ENCODE measurements at regions not wholly inside any gene's neighbourhood (a gene's known extent, or its start where the extent isn't known, plus 50 kb on each side); places are given as distances from the start of the nearest gene placed in this dataset.

- ChIA-PET POLR2A (no interaction called here), RAD21 (ENCODE audit: low non-redundant PET in 1 of 2, low total read pairs in 2 of 2, uncharacterized antibody in 2 of 2, unreplicated experiment in 2 of 2) (no interaction called here), CTCF (no interaction called here)
- Histone ChIP-seq H3K27me3 (ENCODE audit: insufficient read depth, low read length) (no peaks in the 10 kb centered on the region), H3K79me2 (ENCODE audit: insufficient read depth, low read length) (no peaks in the 10 kb centered on the region), H3K9ac (ENCODE audit: low read length) (no peak overlapping the region), H3K36me3 (ENCODE audit: control insufficient read depth in 1 of 2, insufficient read depth in 2 of 2, low read length in 2 of 2) (no peaks in the 10 kb centered on the region), H2AFZ (ENCODE audit: low read depth, low read length, poor library complexity, severe bottlenecking) (no peak overlapping the region), H3K27ac (ENCODE audit: low read depth, low read length) (no peak overlapping the region), H4K20me1 (ENCODE audit: insufficient read depth) (no peaks in the 10 kb centered on the region), H3K4me1 (ENCODE audit: control insufficient read depth in 1 of 2, insufficient read depth in 2 of 2, low read length in 2 of 2) (peaks cover 0 to 3% of the 10 kb centered on the region in 2 experiments; a peak in 1 of 4 replicates), H3K4me2 (ENCODE audit: low read length) (no peak overlapping the region), H3K9me3 (ENCODE audit: control insufficient read depth in 1 of 2, insufficient read depth in 1 of 2, low read depth in 1 of 2, low read length in 2 of 2) (no peaks in the 10 kb centered on the region), H3K9me2 (ENCODE audit: insufficient read depth) (no peaks in the 10 kb centered on the region), H3K4me3 (replicated peaks in 1 of 2; ENCODE audit: low read depth in 1 of 2, low read length in 2 of 2) (no peak overlapping the region)
- DNase-seq (ENCODE audit: low read depth, low spot score) (no peak), ATAC-seq (no peak)
- TF ChIP-seq RAD21 (IDR thresholded peaks at IDR 0.05; ENCODE audit: low read depth) (peak; percentile 6; the same call in 1 of the 2 replicates), ZFX (IDR thresholded peaks at IDR 0.05) (no peak), POLR2A (IDR thresholded peaks at IDR 0.05; ENCODE audit: borderline replicate concordance, extremely low read depth, insufficient read depth, insufficient read length) (no peak), POLR2AphosphoS5 (IDR thresholded peaks at IDR 0.05; ENCODE audit: low read depth, low read length) (no peak)
- BruUV-seq (replicated peaks), result no TSS peak
- intact Hi-C loops (cut with micrococcal nuclease), result no loop called here
Measured at GRCh38 chr6:48490658-48491057, 379.7 kb upstream of the PTCHD4 start.

- POLR2A ChIA-PET, result no interaction called here
- CTCF ChIA-PET, result no interaction called here
- intact Hi-C loops (cut with micrococcal nuclease), result no loop called here
Measured at GRCh38 chr6:48486876-48487275, 375.9 kb upstream of the PTCHD4 start.

More at GRCh38 chr6:48486876-48487275, 375.9 kb upstream of the PTCHD4 start:
- no peaks in the 10 kb centered on the region for H3K36me3 ChIP-seq (ENCODE audit: control insufficient read depth in 1 of 2, insufficient read depth in 2 of 2, low read length in 2 of 2)
- RAD21 ChIA-PET (ENCODE audit: low non-redundant PET in 1 of 2, low total read pairs in 2 of 2, uncharacterized antibody in 2 of 2, unreplicated experiment in 2 of 2), result no interaction called here
- peaks cover 0 to 3% of the 10 kb centered on the region in 2 experiments; a peak in 1 of 4 replicates for H3K4me1 ChIP-seq (ENCODE audit: control insufficient read depth in 1 of 2, insufficient read depth in 2 of 2, low read length in 2 of 2)
- H3K4me2 ChIP-seq (ENCODE audit: low read length), result no peak overlapping the region
- no peak overlapping the region for H2AFZ ChIP-seq (ENCODE audit: low read depth, low read length, poor library complexity, severe bottlenecking)
- 0 out of 2 replicates have a peak, but pooled peaks have one; percentile 7 for TF ChIP-seq SP1 (IDR thresholded peaks at IDR 0.05; ENCODE audit: low read depth)
- no peak for TF ChIP-seq TCF7L2 (IDR thresholded peaks at IDR 0.05; ENCODE audit: borderline replicate concordance, extremely low read depth, insufficient read depth, insufficient read length)
- ATAC-seq, result no peak
- H3K27ac ChIP-seq (ENCODE audit: low read depth, low read length), result no peak overlapping the region
- no peak for DNase-seq (ENCODE audit: low read depth, low spot score)
- no peak overlapping the region for H3K4me3 ChIP-seq (replicated peaks in 1 of 2; ENCODE audit: low read depth in 1 of 2, low read length in 2 of 2)
- no TSS peak for BruUV-seq (replicated peaks)
- no peaks in the 10 kb centered on the region for H3K9me3 ChIP-seq (ENCODE audit: control insufficient read depth in 1 of 2, insufficient read depth in 1 of 2, low read depth in 1 of 2, low read length in 2 of 2)
- H4K20me1 ChIP-seq (ENCODE audit: insufficient read depth), result no peaks in the 10 kb centered on the region
- H3K79me2 ChIP-seq (ENCODE audit: insufficient read depth, low read length), result no peaks in the 10 kb centered on the region
- H3K27me3 ChIP-seq (ENCODE audit: insufficient read depth, low read length), result no peaks in the 10 kb centered on the region
- no peak overlapping the region for H3K9ac ChIP-seq (ENCODE audit: low read length)
- H3K9me2 ChIP-seq (ENCODE audit: insufficient read depth), result no peaks in the 10 kb centered on the region; the same call in 1 of the 2 replicates
